IPS-18a (cell line): ENCODE measurements at regions not wholly inside any gene's neighbourhood (a gene's known extent, or its start where the extent isn't known, plus 50 kb on each side); places are given as distances from the start of the nearest gene placed in this dataset.

ENCODE experiments used
- H3K27ac ChIP-seq: one replicate; pipeline ENCODE4 v1.5.1; 2013; ENCODE audit warnings: low read length
- H3K27me3 ChIP-seq: one replicate; pipeline ENCODE4 v1.6.1; 2013; ENCODE audit warnings: mild to moderate bottlenecking, low read length; ENCODE audit not compliant: control insufficient read depth, insufficient read depth
- H3K36me3 ChIP-seq: one replicate; pipeline ENCODE4 v1.6.1; 2013; ENCODE audit warnings: low read depth, low read length; ENCODE audit not compliant: control insufficient read depth
- H3K4me1 ChIP-seq: one replicate; pipeline ENCODE4 v1.6.1; 2013; ENCODE audit warnings: low read depth, low read length; ENCODE audit not compliant: control insufficient read depth
- H3K4me3 ChIP-seq: one replicate; pipeline ENCODE4 v1.5.1; 2013; ENCODE audit warnings: low read length
- H3K9ac ChIP-seq: one replicate; pipeline ENCODE4 v1.6.1; 2013; ENCODE audit warnings: mild to moderate bottlenecking, low read length, moderate library complexity
- H3K9me3 ChIP-seq: one replicate; pipeline ENCODE4 v1.6.1; 2013; ENCODE audit warnings: low read depth, low read length; ENCODE audit not compliant: control insufficient read depth

GRCh38 chr2:220455351-220455990, 828.0 kb downstream of the SLC4A3 start:
- H3K9ac ChIP-seq = no peak overlapping the region
- no peak overlapping the region for H3K4me3 ChIP-seq
- H3K27ac ChIP-seq = no peak overlapping the region
- no peaks in the 10 kb centered on the region for H3K9me3 ChIP-seq
- no peaks in the 10 kb centered on the region for H3K4me1 ChIP-seq
- no peaks in the 10 kb centered on the region for H3K27me3 ChIP-seq
- no peaks in the 10 kb centered on the region for H3K36me3 ChIP-seq

GRCh38 chr2:220458051-220458450, 830.6 kb downstream of the SLC4A3 start:
- Histone ChIP-seq H3K4me3 (no peak overlapping the region), H3K27ac (no peak overlapping the region), H3K36me3 (no peaks in the 10 kb centered on the region), H3K9ac (no peak overlapping the region), H3K27me3 (no peaks in the 10 kb centered on the region), H3K4me1 (no peaks in the 10 kb centered on the region), H3K9me3 (no peaks in the 10 kb centered on the region)

DNA sequence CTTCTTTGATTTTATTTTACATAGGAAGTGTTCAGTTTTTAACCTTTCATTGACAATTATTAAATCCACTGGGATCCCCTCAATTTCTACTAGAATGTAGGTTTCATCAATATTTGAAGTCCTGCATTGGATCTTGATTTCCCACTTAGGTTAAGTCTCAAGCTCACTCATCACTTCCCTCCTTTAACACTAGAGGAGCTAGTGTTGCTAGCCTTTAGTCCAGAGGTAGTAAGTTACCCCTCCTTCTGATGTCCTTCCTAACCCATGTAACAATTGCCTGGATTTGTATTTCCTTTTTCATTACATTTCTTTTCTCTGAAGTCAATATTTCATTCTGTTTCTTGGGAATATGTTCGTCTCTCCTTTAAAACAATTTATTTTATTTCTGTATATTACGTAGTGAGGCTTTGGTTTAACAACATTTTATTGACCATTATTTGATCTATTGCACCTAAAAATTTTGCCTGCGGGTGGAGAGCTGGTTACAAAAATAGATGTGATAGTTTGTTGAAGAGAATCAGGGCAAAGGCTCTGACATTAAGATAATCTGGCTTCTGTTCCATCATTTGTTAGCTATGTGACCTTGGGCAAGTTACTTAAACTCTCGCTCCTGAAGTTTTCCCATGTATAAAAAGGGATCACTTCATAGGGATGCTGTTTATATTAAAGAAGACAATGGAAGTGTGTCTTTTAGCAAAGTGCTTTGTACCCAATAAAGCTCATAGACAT, 833.0 kb downstream of the SLC4A3 start:
- Histone ChIP-seq H3K27me3 (no peaks in the 10 kb centered on the region), H3K4me3 (no peak overlapping the region), H3K36me3 (no peaks in the 10 kb centered on the region), H3K9me3 (no peaks in the 10 kb centered on the region), H3K27ac (no peak overlapping the region), H3K9ac (no peak overlapping the region), H3K4me1 (no peaks in the 10 kb centered on the region)

DNA sequence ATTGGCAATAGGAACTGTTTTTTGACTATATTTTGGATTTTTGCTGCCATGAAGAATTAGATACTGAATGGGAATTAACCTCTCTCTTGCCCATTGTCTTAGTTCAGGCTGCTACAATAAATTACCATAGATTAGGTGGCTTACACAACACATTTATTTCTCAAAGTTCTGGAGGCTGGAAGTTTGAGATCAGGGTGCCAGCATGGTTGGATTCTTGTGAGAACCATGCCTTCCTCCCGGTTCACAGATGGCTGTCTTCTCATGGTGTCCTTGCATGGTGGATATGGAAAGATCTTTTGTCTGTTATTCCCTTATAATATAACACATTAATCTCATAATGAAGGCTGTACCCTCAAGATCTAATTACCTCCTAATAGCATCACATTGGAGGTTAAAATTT, 836.4 kb downstream of the SLC4A3 start:
- no peaks in the 10 kb centered on the region for H3K4me1 ChIP-seq

DNA sequence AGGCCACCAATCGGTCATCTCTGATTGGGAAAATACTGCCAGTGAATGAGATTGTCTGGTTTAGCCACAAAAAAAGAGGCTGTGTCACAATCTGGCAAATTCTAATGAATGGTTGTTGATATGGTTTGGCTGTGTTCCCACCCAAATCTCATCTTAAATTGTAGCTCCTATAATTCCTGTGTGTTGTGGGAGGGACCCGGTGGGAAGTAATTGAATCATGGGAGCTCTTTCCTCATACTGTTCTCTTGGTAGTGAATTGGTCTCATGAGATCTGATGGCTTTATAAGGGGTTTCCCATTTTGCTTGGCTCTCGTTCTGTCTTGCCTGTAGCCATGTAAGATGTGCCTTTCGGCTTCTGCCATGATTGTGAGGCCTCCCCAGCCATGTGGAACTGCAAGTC, 838.3 kb downstream of the SLC4A3 start:
- Histone ChIP-seq H3K27me3 (no peaks in the 10 kb centered on the region), H3K36me3 (no peaks in the 10 kb centered on the region), H3K4me1 (no peaks in the 10 kb centered on the region), H3K4me3 (no peak overlapping the region), H3K9ac (no peak overlapping the region), H3K9me3 (no peaks in the 10 kb centered on the region), H3K27ac (no peak overlapping the region)

More for the DNA sequence above, 836.4 kb downstream of the SLC4A3 start:
- Histone ChIP-seq H3K4me3 (no peak overlapping the region), H3K9ac (no peak overlapping the region), H3K36me3 (no peaks in the 10 kb centered on the region), H3K27me3 (no peaks in the 10 kb centered on the region), H3K27ac (no peak overlapping the region), H3K9me3 (no peaks in the 10 kb centered on the region)

DNA sequence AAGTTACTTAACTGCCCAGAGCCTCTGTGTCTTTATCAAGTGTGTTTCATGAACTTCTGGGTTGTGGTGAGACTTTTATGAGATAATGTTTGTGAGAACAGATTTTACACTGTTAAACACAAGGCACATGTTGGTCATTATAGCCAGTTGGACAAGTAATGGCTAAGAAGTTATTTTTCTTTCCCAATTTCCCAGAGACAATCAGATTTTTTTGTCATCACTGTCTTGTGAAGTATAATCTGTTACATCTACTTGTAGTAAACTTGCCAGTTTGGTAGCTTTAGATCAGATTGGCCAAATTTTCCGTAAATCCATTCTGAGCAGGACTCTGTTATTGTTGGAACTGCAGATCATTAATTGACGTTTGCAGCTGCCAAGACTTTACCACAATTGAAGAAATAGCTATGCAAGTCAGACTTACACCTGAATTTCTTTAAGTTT, 838.8 kb downstream of the SLC4A3 start:
- H3K4me3 ChIP-seq = no peak overlapping the region
- no peaks in the 10 kb centered on the region for H3K27me3 ChIP-seq
- no peaks in the 10 kb centered on the region for H3K9me3 ChIP-seq
- no peaks in the 10 kb centered on the region for H3K4me1 ChIP-seq
- H3K27ac ChIP-seq = no peak overlapping the region
- no peaks in the 10 kb centered on the region for H3K36me3 ChIP-seq
- no peak overlapping the region for H3K9ac ChIP-seq

DNA sequence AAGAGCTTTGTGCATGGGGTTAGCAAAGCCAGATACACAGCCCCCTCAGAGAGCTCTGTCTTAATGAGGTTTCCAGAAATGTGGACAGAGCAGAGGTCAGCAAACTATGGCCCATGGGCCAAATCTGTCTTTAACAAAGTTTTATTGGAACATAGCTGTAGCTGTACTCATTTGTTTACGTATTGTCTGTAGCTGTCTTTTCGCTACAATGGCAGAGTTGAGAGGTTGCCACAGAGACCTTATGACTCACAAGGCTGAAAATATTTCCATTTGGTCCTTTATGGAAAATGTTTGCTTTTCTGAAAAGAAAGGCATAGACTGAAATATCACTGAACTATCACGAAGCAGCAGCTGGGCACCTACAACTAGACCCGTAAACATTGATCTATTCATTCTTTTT, 841.8 kb downstream of the SLC4A3 start:
- no peak overlapping the region for H3K9ac ChIP-seq
- no peaks in the 10 kb centered on the region for H3K9me3 ChIP-seq
- no peak overlapping the region for H3K27ac ChIP-seq
- H3K27me3 ChIP-seq = no peaks in the 10 kb centered on the region
- H3K4me1 ChIP-seq = no peaks in the 10 kb centered on the region
- no peak overlapping the region for H3K4me3 ChIP-seq
- no peaks in the 10 kb centered on the region for H3K36me3 ChIP-seq

DNA sequence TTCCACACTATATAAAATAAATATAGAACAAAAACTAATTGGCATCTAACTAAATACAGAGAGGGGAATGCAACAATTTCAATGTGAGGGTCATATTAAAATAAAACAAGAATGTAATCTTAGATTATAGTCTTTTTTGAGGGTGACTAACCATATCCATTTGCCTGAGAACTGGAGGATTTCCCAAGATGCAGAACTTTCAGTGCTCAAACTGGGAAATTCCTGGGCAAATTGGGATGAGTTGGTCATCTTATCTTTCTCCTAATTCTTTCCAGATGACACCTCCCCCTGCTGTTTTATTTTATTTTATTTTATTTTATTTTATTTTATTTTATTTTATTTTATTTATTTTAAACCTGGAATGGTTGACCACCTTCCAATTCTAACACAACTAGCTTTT, 846.2 kb downstream of the SLC4A3 start:
- Histone ChIP-seq H3K27ac (no peak overlapping the region), H3K36me3 (no peaks in the 10 kb centered on the region), H3K4me3 (no peak overlapping the region), H3K4me1 (no peaks in the 10 kb centered on the region), H3K9ac (no peak overlapping the region), H3K27me3 (no peaks in the 10 kb centered on the region), H3K9me3 (no peaks in the 10 kb centered on the region)

DNA sequence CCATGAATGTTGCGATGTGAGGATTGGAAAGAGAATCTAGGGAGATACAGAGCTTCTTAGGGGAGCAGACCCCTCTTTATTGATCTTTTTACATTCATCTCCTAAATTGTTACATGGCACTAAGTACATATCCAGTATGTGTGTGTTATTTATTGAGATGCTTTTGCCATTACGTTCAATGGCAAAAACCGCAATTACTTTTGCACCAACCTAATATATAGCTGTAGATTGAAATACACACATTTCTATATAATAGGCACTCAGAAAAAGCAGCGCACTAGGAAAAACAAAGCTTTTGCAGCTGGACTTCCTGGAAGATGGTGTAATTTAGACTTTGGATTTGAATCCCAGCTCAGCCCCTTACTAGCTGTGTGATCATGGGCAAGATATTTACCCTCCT, 849.4 kb downstream of the SLC4A3 start:
- H3K9ac ChIP-seq = no peak overlapping the region
- no peaks in the 10 kb centered on the region for H3K9me3 ChIP-seq
- no peaks in the 10 kb centered on the region for H3K4me1 ChIP-seq
- no peaks in the 10 kb centered on the region for H3K36me3 ChIP-seq
- H3K27ac ChIP-seq = no peak overlapping the region
- H3K4me3 ChIP-seq = no peak overlapping the region
- no peaks in the 10 kb centered on the region for H3K27me3 ChIP-seq

DNA sequence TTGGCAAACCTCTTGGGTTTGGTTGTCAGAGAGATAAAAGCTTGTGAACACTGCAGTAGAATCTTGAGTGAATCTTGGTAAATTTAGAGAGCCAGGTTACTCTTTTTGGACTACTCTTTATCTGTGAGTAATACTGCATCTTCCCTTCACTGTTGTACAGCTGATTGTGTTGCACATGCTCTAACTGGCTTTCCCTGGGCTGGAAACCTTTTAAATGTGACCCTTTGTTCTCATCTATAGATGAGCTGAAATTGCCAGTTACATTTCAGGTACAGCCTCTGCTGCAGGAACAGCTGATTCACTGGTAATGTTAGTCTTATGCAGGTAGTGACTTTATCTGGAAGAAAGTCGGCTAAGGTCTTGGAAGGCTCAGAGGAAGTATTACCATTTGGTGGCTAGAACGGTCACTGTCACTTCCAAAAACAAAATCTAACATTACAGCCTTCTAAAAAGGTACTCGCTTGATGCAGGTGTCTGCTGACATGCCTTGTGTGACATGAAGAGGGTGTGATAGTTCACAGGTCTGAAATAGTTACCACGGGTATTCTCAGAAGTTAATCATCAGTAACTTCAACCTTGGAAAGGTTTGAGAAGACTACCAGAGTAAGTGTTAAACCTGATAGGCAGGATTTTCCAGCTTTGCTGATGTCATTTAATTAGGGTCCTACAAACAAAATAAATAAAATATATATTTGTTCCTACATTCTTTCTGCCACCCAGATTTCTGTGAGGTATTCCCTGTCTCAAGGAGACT, 851.1 kb downstream of the SLC4A3 start:
- Histone ChIP-seq H3K9ac (no peak overlapping the region), H3K9me3 (no peaks in the 10 kb centered on the region), H3K36me3 (no peaks in the 10 kb centered on the region)

GRCh38 chr2:220482716-220483115, 855.3 kb downstream of the SLC4A3 start:
- Histone ChIP-seq H3K9ac (no peak overlapping the region), H3K27ac (no peak overlapping the region), H3K9me3 (no peaks in the 10 kb centered on the region), H3K36me3 (no peaks in the 10 kb centered on the region), H3K27me3 (no peaks in the 10 kb centered on the region), H3K4me3 (no peak overlapping the region), H3K4me1 (no peaks in the 10 kb centered on the region)

More for the DNA sequence above, 851.1 kb downstream of the SLC4A3 start:
- Histone ChIP-seq H3K4me1 (no peaks in the 10 kb centered on the region), H3K27me3 (no peaks in the 10 kb centered on the region), H3K27ac (no peak overlapping the region), H3K4me3 (no peak overlapping the region)
